GM18870 (cell line): ENCODE measurements at regions not wholly inside any gene's neighbourhood (a gene's known extent, or its start where the extent isn't known, plus 50 kb on each side); places are given as distances from the start of the nearest gene placed in this dataset.
"Not testable (repeated sequence)": the region's sequence is repeated elsewhere in the genome, so short reads cannot be mapped to it uniquely, and the experiment has no call there.

Experiments used
- ATAC-seq: cut with Tn5 transposase; IDR thresholded peaks from one replicate; pipeline ENCODE4 v1.9.1; 2021; ENCODE audit warnings: moderate library complexity; ENCODE audit not compliant: unreplicated experiment

DNA sequence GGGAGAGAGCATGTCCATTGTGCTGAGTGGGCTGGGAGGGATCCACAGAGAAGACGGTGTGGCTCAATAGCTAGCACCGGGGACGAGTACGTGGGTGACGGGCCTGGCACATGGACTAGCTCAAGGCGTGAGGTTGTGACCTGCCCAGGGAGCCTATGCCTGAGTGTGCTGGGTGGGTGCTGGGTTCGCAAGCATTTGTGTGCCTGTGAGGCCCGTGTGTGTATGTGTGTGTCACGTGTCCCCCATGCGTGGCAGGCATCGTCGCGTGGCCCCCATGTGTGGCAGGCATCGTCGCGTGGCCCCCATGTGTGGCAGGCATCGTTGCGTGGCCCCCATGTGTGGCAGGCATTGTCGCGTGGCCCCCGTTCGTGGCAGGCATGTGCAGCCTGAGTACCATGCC is 109.2 kb downstream of the TMEM121 start:
- ATAC-seq = no peak

- ATAC-seq = not testable (repeated sequence)
These were observed 109.6 kb downstream of the TMEM121 start for GRCh38 chr14:105636021-105636420.

GRCh38 chr14:105636935-105637334 is 110.6 kb downstream of the TMEM121 start:
- no peak for ATAC-seq

DNA sequence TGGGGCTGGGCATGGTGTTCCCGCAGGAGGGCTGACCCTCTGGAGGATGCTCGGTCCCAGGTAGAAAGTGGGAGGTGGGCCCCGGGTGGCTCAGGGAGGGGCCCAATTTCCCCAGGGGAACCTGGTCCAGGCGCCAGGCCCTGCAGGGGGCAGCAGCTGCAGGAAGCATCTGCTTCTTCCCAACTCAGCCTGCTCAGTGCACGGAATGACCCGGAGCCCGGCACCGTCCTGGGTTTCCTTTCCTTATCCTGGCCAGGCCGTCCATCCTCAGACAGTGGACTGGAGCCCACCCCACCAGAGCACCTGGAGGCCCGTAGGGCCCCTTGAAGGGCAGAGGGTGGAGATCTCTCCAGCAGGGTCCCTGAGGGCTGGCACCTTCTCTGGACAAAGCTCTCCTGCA is 111.0 kb downstream of the TMEM121 start:
- not testable (repeated sequence) for ATAC-seq

DNA sequence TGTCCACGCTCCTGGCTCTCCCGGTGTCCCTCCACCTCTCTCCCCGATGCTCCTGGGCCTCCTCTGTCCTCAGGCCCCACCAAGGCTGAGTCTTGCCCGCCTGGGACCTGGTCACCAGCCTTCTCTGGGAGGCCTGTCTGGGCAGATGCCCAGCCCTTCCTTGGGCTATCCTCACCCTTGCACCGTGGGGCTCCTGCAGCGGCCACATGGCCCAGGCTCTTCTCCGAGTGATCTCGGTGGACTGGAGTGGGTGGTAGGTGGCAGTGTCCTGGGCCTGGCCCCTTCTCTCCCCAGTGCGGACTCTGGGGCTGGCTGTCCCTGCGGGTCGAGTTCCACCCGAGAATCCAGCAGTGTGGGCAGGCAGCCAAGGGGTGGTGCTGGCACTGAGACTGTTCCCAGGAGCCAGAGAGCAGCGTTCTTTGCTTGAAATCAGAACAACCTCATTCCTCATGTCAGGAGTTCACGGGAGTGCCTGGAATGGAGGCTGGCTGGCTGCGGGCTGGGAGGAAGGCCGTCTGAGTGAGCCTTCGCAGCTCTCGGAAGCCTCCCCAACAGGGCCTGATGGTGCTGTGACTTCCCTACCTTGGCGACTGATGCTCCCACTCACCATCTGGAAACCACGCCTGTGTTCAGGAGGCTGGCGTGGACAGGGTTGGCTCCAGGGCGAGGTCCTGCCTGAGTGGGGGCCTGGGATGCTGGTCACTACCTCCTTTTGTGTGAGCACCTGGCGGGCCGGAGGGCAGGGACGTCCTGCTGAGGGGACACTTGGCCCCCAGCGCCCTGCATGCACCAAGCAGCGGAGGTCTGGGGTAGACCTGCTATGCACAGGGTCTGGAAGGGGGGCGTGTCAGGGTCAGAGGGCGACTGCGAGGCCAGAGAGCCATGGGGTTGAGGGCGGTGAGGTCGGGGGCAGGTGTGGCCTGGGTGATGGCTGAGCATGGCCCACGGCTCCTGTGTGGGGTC is 113.9 kb downstream of the TMEM121 start:
- not testable (repeated sequence) for ATAC-seq

DNA sequence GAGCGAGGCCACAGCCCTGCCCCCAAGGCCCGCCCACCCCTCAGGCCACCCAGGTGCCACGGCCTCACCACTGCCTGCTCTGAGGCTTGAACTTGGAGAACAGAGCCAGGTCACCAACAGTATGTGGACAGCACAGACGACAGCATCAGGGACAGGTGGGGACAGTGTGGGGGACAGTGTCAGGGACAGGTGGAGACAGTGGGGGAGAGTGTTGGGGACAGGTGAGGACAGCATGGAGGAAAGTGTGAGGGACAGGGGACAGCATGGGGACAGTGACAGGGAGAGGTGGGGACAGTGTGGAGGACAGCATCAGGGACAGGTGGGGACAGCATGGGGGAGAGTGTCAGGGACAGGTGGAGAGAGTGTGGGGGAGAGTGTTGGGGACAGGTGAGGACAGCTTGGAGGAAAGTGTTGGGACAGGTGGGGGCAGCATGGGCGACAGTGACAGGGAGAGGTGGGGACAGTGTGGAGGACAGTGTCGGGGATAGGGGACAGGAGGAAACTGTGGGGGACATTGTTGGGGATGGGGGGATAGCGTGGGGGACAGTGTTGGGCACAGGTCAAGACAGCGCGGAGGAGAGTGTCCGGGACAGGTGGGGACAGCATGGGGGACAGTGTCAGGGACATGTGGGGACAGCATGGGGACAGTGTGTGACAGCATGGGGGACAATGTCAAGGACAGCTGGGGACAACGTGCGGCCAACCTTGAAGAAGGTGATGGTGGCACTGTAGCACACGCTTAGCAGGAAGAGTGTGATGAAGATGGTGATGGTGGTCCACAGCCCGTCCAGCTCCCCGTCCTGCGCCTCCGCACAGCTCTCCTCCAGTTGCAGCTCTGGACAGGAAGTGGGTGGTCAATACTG is 114.9 kb downstream of the TMEM121 start:
- no peak for ATAC-seq

DNA sequence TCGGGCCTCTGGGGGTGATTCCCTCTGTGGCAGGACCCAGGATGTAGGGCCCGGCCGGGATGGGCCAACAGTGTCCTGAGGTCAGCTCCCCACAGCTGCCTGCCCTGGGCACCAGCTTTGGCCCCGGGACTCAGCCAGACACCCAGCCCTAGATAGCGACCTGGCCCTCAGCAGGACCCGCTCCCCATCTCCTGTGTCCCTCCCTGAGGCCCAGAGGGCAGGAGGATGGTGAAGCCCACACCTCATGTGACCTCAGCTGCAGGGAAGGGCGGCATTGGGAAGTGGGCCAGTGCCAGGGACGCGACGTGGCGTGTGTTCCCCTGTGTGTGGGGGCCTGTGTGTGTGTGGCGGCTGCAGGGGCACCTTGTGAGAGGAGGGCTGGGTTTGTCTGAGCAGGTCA is 115.6 kb downstream of the TMEM121 start:
- not testable (repeated sequence) for ATAC-seq

DNA sequence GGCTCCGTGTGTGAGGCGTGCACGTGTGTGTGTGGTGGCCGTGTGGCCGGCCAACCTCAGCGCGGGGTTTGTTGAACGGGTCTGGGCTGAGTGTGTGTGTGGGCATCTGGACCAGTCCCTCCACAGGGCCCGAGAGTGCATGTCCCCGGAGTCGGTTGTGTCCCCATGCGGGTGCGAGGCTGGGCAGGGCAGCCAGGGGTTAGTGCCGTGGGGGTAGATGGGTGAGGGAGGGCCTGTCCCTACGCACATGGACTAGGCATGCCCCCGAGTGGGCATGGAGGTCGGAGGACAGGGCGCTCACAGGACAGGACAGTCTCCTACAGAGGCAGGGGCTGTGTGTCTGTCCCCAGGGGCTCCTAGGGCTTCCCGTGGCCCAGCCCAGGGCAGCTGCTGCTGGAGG is 116.1 kb downstream of the TMEM121 start:
- ATAC-seq = not testable (repeated sequence)

DNA sequence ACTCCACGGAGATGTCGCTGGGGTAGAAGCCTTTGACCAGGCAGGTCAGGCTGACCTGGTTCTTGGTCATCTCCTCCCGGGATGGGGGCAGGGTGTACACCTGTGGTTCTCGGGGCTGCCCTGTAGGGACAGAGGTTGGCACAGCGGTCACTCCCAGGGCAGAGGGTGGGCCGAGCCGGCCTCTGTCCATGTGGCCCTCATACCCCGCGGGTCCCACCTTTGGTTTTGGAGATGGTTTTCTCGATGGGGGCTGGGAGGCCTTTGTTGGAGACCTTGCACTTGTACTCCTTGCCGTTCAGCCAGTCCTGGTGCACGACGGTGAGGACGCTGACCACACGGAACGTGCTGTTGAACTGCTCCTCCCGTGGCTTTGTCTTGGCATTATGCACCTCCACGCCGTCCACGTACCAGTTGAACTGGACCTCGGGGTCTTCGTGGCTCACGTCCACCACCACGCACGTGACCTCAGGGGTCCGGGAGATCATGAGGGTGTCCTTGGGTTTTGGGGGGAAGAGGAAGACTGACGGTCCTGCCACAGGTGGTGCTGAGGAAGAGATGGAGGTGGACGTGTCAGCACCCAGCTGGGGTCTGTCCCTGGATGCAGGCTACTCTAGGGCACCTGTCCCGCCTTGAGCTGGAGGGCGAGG is 117.1 kb downstream of the TMEM121 start:
- ATAC-seq = not testable (repeated sequence)

DNA sequence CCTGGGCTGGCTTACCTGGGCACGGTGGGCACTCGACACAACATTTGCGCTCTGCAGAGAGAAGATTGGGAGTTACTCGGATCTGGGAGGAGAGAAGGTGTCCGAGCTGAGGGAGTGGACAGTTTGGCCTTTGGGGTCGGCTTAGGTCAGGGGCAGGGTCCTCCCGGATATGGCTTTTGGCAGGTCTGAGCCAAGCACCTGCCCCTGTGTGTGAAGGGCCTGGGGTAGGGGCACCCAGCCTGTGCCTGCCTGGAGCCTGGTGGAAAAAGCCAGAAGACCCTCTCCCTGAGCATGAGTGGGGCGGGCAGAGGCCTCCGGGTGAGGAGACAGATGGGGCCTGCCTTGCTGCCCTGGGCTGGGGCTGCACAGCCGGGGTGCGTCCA is 117.7 kb downstream of the TMEM121 start:
- ATAC-seq = not testable (repeated sequence)

- ATAC-seq = not testable (repeated sequence)
These were observed 118.1 kb downstream of the TMEM121 start for GRCh38 chr14:105644457-105644856.

- not testable (repeated sequence) for ATAC-seq
These were observed 118.5 kb downstream of the TMEM121 start for GRCh38 chr14:105644891-105645290.

DNA sequence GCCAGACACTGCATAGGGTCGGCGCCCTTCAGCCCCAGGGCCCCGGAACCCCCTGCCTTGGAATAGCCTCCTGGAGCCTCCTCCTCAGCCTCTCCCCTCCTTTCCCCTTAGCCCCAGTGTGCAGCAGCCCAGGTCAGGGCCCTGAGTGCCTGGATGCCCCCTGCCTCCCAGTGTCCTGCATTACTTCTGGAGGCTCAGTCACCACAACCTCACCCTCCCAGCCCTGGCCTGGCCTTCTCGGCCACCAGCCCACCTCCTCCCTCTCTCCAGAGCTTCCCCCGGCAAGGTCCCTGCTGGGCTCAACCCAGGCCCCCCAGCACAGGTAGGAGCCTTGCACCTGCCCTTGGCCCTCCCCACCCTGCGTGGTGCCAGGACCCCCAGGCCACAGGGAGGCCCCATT is 119.0 kb downstream of the TMEM121 start:
- ATAC-seq = not testable (repeated sequence)

DNA sequence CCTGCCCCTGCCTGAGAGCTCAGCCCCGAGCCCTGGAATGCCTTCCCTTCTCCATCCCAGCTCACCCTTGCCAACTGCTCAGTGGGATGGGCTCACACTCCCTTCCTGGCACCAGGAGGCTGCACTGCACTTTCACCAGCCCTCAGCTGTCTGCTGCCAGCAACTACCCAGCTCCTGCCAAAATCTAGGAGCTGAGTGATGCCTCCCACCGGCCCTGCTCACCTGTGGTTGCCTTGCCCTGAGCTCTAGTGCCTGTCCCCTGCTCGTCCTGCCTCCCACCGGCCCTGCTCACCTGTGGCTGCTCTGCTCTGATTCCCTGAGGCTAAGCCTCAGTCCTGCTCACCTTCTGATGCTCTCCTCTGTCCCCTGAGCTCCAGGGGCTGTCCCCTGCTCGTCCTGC is 119.8 kb downstream of the TMEM121 start:
- no peak for ATAC-seq

DNA sequence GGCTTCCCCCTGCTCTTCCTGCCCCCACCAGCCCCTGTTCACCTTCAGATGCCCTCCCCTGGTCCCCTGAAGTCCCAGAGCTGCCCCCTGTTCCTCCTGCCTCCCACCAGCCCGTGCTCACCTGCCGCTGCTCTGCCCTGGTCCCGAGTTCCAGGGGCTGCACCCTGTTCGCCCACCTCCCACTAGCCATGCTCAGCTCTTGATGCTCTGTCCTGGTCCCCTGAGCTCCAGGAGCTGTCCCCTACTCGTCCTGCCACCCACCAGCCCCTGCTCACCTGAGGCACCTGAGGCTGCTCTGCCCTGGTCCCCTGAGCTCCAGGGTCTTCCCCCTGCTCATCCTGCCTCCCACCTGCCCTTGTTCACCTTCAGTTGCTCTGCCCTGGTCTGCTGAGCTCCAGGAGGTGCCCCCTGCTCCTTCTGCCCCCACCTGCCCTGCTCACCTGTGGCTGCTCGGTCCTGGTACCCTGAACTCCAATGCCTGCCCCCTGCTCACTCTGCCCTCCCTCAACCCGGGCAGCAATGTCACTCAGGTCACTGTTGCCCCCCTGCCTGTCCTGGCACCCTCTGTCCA is 120.4 kb downstream of the TMEM121 start:
- not testable (repeated sequence) for ATAC-seq

GRCh38 chr14:105647426-105647783 is 121.0 kb downstream of the TMEM121 start:
- ATAC-seq = not testable (repeated sequence)

GRCh38 chr14:105647784-105648608 is 121.6 kb downstream of the TMEM121 start:
- no peak for ATAC-seq

DNA sequence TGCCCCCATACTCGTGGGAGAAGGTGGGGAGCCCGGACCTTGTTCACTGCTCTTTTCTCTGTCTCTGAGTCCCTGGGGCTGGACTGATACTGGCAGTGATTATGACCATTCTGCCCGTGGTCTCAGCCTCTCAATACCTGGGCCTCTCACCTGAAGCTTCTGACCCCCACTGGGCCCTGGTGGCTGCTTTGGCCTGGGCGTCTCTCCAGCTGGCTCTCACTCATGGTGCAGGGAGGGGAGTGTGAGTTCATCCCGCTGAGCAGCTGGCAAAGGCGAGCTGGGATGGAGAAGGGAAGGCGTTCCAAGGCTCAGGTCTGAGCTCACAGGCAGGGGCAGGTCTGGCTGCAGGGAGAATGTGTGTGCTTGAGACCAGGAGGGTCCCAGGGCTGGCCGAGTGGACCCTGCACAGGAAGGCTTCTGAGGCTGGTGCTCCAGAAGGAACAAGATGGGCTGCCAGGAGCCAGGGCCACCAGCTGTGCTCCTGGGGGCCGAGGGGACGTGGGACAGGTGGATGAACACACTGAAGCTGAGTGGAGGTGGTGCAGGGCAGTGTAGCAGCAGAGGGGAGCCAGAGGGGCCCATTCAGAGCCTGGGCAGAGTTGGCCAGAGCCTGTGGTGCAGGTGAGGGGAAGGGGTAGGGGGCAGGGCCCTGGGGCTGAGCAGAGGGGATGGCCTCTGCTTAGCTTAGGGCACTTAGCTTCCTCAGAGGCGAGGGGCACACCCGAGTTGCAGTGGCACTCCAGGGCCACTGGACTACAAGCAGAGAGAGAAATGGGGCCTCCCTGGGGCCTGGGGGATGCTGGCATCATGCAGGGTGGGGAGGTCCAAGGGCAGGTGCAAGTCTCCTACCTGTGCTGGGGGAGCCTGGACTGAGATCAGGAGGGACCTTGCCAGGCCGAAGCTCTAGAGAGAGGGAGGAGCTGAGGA is 122.5 kb downstream of the TMEM121 start:
- ATAC-seq = not testable (repeated sequence)

DNA sequence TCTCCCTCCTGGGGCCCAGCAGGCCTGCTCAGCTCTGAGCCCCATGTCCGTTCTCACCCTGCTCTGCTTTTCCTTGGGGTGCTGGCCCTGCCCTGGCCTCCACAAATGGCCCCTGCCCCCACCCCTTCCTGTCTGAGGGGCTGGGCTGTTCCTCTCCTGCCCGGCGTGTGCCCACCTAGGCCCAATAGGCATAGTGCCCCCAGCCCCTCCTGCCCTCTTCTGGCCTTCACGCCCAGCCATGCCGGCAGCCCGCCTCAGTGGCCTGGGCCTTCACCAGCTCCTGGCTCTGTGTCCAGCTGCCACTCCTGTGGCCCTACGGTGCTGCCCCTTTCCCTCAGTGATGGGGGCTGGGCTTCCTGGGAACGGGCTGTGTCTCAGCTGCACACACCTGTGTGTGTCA is 125.9 kb downstream of the TMEM121 start:
- not testable (repeated sequence) for ATAC-seq
